Activated T-cell treated with anti-CD3 and anti-CD28 coated beads, Interleukin-2, amount 50 U/mL, for 72 hours (primary cell): ENCODE measurements at regions not wholly inside any gene's neighbourhood (a gene's known extent, or its start where the extent isn't known, plus 50 kb on each side); places are given as distances from the start of the nearest gene placed in this dataset.
"Not testable (repeated sequence)": the region's sequence is repeated elsewhere in the genome, so short reads cannot be mapped to it uniquely, and the experiment has no call there.

Experiments
- ATAC-seq, 2 donors: fragments of 150-1000 bp; cut with Tn5 transposase; replicated peaks in 1 of 2; 2 replicates each; pipeline ENCODE4 v1.10.0; 2021; ENCODE audit warnings: moderate library complexity in 2 of 2, mild to moderate bottlenecking in 1 of 2
- DNase-seq, 2 donors: peaks; one replicate each; pipeline ENCODE4 v3.0.0; 2021 to 2022; ENCODE audit warnings: mixed read lengths in 1 of 2
- H3K27ac Mint-ChIP-seq: one replicate; pipeline ENCODE4 v1.8.0; 2022; ENCODE audit warnings: mild to moderate bottlenecking, moderate library complexity, mixed read lengths
- H3K27me3 Mint-ChIP-seq: one replicate; pipeline ENCODE4 v1.8.0; 2022; ENCODE audit warnings: low read depth, mixed read lengths
- H3K36me3 Mint-ChIP-seq, 2 donors: one replicate each; pipeline ENCODE4 v1.8.0; 2022; ENCODE audit warnings: mixed read lengths in 2 of 2, mild to moderate bottlenecking in 1 of 2; ENCODE audit not compliant: insufficient read depth in 2 of 2
- H3K4me1 Mint-ChIP-seq: one replicate; pipeline ENCODE4 v1.8.0; 2022; ENCODE audit warnings: low read depth, mixed read lengths
- H3K4me3 Mint-ChIP-seq, 2 donors: one replicate each; pipeline ENCODE4 v1.8.0; 2022; ENCODE audit warnings: mild to moderate bottlenecking in 2 of 2, mixed read lengths in 2 of 2, moderate library complexity in 2 of 2
- H3K9me3 Mint-ChIP-seq, 2 donors: one replicate each; pipeline ENCODE4 v1.8.0; 2022; ENCODE audit warnings: mixed read lengths in 2 of 2

DNA sequence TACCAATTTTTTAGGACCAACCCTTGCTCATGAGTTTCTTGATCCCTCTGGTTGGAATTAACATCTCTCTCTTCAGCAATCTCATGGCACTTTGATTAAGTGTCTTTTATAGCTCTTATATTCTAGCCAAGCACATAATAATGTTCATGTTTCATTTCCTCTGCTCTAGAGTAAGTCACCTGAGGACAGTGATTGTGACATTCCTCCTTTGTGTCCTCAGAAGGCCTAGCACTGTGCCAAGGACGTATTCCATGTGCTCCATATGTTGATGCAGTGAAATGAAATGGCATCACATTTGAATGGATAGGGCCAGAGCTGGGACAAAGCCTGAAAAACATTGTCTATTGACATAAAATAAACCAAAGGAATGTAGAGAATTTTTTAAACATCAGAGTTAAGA lies 322.8 kb upstream of the PRICKLE1 start:
- Mint-ChIP-seq H3K4me3 (no peak overlapping the region), H3K4me1 (no peaks in the 10 kb centered on the region), H3K27ac (no peak overlapping the region), H3K27me3 (no peaks in the 10 kb centered on the region), H3K36me3 (no peaks in the 10 kb centered on the region), H3K9me3 (peaks cover 2 to 7% of the 10 kb centered on the region in 2 donors)
- ATAC-seq (no peak), DNase-seq (no peak)

DNA sequence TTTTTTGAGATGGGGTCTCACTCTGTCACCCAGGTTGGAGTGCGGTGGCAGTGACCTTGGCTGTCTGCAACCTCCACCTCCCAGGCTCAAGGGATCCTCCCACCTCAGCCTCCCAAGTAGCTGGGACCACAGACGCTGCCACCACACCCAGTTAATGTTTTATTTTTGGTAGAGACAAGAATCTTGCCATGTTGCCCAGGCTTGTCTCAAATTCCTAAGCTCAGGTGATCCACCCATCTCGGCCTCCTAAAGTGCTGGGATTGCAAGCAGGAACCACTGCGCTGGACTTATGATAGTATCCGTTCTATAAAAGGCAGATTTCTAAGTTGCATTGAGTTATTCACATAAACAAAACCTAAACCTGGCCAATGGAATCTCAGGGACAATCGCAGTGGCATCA lies 321.1 kb upstream of the PRICKLE1 start:
- ATAC-seq, result no peak
- DNase-seq, result no peak
- Mint-ChIP-seq H3K27me3 (no peaks in the 10 kb centered on the region), H3K27ac (no peak overlapping the region), H3K4me1 (no peaks in the 10 kb centered on the region), H3K9me3 (peaks cover 5 to 7% of the 10 kb centered on the region in 2 donors), H3K4me3 (no peak overlapping the region), H3K36me3 (peaks cover 0 to 1% of the 10 kb centered on the region in 2 donors)

DNA sequence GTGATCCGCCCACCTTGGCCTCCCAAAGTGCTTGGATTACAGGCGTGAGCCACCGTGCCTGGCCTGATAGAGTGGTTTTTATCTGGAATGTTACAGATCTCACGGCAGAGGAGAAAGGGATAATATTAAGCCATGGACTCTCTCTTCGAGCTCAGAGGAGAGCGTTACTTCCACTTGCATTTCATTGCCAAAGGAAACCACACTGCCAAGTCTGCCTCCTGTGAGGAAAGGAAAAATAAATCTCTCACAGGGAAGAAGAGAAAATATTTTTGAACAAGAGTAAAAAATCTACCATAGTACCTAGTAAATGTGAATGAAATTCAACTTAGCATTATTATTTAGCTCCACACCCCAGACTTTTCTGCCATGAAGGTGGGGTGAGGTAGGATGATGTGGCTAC lies 319.2 kb upstream of the PRICKLE1 start:
- Mint-ChIP-seq H3K4me3 (no peak overlapping the region), H3K9me3 (peaks cover 3 to 4% of the 10 kb centered on the region in 2 donors), H3K27ac (no peak overlapping the region), H3K27me3 (no peaks in the 10 kb centered on the region), H3K4me1 (no peaks in the 10 kb centered on the region), H3K36me3 (peaks cover 0 to 1% of the 10 kb centered on the region in 2 donors)
- DNase-seq (no peak), ATAC-seq (no peak)

DNA sequence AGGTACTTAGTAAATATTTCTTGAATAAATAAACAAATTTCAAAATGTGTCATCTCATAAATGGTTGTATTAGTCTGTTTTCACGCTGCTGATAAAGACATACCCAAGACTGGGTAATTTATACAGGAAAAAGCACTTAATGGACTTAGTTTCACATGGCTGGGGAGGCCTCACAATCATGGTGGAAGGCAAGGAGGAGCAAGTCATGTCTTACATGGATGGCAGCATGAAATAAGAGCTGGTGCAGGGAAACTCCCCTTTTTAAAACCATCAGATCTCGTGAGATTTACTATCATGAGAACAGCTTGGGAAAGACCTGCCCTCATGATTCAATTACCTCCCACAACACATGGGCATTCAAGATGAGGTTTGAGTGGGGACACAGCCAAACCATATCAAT lies 317.3 kb upstream of the PRICKLE1 start:
- not testable (repeated sequence) for H3K4me3 Mint-ChIP-seq, H3K36me3 Mint-ChIP-seq, DNase-seq, H3K27ac Mint-ChIP-seq, H3K4me1 Mint-ChIP-seq, H3K9me3 Mint-ChIP-seq, H3K27me3 Mint-ChIP-seq, ATAC-seq

DNA sequence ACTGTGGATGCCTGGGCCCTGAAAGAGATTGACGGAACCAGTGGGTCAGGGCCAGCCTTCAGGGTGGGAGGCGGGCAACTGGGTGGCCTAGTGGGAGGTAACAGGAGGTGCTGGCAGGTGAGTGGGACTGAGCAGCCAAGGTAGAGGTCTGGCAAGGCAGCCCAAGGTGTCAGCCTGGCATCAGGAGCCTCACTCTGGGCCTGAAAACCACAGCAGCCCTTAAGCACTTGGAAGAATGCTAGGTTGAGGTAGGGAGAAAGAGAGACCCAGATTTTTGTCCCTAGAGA lies 315.8 kb upstream of the PRICKLE1 start:
- Mint-ChIP-seq H3K4me1 (no peaks in the 10 kb centered on the region), H3K27ac (no peak overlapping the region), H3K9me3 (peaks cover 2 to 4% of the 10 kb centered on the region in 2 donors), H3K4me3 (no peak overlapping the region), H3K27me3 (no peaks in the 10 kb centered on the region), H3K36me3 (peaks cover 0 to 1% of the 10 kb centered on the region in 2 donors)
- ATAC-seq (no peak), DNase-seq (no peak)

DNA sequence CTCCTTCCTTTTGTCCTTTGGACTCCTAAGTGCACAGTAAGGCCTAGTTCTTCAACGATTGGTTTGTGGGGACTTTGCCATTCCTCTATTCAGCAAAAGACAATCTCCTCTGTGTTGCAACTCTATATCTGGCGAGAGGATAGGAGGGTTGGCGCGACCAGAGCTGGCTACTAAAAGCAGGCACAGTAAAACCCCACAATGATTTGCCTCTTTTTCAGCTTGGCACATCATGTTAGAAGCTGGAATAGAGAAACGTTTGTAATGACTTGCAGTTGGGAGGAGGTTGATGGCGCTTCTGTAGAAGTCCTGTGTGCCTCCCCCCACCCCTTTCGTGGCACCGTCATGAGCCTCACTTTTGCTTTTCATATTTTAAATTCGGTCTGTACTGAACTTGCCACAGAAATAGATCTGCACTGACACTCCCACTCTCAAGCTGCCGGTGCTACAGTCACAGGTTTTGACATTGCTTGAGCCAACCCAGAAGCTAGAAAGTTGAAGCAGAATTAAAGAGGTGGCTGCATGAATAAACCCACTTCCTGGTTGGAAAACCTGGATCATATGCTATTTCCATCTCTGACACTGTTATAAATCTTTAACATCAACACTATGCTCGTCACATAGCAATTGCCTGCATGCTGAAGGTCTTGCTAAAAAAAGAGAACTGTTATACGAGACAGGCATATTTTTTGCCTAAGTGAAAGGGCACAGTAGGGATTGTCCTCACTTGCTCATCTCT lies 315.3 kb upstream of the PRICKLE1 start:
- DNase-seq (no peak), ATAC-seq (no peak)
- no peaks in the 10 kb centered on the region for H3K4me1 Mint-ChIP-seq
- H3K9me3 Mint-ChIP-seq, result peaks cover 4% of the 10 kb centered on the region in 2 donors
- no peak overlapping the region for H3K27ac Mint-ChIP-seq
- H3K4me3 Mint-ChIP-seq, result no peak overlapping the region
- H3K36me3 Mint-ChIP-seq, result peaks cover 0 to 1% of the 10 kb centered on the region in 2 donors
- no peaks in the 10 kb centered on the region for H3K27me3 Mint-ChIP-seq

DNA sequence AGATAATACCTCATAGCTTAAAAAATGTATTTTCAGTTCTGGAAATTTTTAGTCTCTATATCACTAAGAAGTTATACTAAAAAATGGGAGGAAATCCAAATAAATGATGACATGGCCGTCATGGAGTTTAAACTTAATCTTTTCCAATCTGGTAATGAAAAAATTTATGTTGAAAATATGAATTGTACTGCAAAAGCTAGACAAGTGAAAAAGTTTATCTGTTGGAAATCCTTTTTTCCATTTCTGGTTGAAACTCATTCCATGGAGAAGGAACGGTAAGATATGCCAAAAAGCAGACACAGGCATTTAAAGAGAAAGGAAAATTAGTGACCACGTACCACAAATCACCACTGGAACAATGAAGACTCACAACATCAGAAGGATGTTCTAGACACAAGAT lies 314.2 kb upstream of the PRICKLE1 start:
- no peak for ATAC-seq
- Mint-ChIP-seq H3K4me3 (no peak overlapping the region), H3K9me3 (peaks cover 5 to 6% of the 10 kb centered on the region in 2 donors), H3K4me1 (no peaks in the 10 kb centered on the region), H3K27me3 (no peaks in the 10 kb centered on the region), H3K36me3 (peaks cover 0 to 1% of the 10 kb centered on the region in 2 donors), H3K27ac (no peak overlapping the region)
- no peak for DNase-seq

DNA sequence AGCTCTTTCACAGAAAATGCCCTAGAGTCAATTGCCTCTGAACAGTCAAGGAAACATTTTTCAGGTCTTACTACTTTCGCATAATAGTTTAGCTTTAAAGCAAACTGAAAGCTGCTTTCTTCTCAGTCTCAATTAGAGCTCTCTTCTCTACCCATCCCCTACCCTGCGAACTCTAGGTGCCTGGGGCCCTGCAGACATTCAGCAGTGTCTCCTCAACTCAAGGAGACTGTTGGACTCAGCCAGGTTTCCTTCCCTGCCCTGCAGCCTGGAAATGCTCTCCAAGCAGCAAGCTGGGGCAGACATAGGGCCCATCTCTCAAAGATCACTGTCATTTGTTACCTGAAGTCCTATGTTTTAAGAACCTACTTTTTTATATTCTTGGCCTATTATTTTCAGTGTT lies 312.5 kb upstream of the PRICKLE1 start:
- no peak overlapping the region for H3K27ac Mint-ChIP-seq
- no peaks in the 10 kb centered on the region for H3K4me1 Mint-ChIP-seq
- no peak overlapping the region for H3K4me3 Mint-ChIP-seq
- DNase-seq, result no peak
- H3K9me3 Mint-ChIP-seq, result peaks cover 6 to 8% of the 10 kb centered on the region in 2 donors
- no peaks in the 10 kb centered on the region for H3K27me3 Mint-ChIP-seq
- ATAC-seq, result no peak
- H3K36me3 Mint-ChIP-seq, result peaks cover 0 to 1% of the 10 kb centered on the region in 2 donors

DNA sequence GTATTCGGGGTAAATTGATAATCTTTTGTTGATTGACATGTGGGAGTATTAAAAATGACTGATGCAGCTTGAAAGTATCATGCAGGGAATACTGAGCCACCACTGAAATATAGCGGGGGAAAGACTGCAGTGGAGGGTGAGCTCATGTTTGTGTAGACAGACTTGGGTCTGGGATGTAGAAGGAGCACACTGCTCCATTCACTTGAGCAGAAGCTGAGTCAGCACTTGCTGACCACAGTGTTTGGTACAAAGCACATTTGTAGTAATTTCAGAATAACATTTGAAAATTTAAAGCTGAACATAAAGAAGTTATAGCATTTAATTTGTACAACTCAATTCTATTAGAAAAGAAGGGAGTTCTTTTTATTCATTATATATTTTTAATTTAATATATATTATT lies 304.3 kb upstream of the PRICKLE1 start:
- Mint-ChIP-seq H3K27ac (no peak overlapping the region), H3K9me3 (peaks cover 2 to 3% of the 10 kb centered on the region in 2 donors), H3K36me3 (no peaks in the 10 kb centered on the region), H3K4me1 (no peaks in the 10 kb centered on the region), H3K27me3 (no peaks in the 10 kb centered on the region), H3K4me3 (no peak overlapping the region)
- DNase-seq (no peak), ATAC-seq (no peak)

DNA sequence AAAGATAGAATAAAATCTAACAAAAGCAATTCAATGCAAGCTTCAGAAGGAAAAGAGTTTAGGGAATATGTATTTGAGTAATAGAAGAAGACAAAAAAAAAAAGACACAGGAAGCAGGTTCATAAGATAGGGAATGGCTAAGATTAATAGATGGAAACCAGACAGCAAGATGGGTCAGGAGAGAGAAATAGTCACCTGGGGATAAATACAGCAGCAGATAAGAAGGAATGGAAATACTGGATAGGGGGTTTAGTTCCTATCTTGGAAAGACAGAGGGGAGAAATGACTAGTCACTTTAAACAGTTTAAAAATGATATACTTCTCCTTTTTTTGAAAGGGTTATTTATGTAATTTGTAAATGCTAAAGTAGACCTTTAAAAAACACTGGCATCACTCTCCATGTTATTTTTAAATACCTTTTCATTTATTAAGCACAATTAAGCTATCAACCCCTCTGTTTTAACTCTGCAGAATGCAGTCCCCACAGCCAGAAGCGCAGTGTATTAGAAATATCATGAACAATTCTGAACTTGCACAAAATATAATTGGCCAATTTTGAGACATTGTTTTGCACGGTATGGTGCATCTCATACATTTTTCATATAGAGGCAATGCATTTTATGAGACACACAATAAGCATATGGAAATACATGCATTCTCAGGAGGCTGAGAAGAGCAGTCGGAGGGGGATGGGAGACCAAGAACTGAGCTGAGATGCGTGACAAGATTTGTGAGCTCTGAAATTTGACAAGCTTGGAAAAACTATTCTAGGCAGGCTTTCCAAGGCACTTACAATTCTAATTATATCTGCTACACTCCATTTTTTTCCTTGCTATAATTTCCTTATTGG lies 303.4 kb upstream of the PRICKLE1 start:
- H3K9me3 Mint-ChIP-seq, result peaks cover 0 to 1% of the 10 kb centered on the region in 2 donors
- ATAC-seq (no peak), DNase-seq (no peak)
- H3K4me1 Mint-ChIP-seq, result no peaks in the 10 kb centered on the region
- H3K27ac Mint-ChIP-seq, result no peak overlapping the region
- no peak overlapping the region for H3K4me3 Mint-ChIP-seq
- H3K36me3 Mint-ChIP-seq, result peaks cover 0 to 2% of the 10 kb centered on the region in 2 donors
- no peaks in the 10 kb centered on the region for H3K27me3 Mint-ChIP-seq

DNA sequence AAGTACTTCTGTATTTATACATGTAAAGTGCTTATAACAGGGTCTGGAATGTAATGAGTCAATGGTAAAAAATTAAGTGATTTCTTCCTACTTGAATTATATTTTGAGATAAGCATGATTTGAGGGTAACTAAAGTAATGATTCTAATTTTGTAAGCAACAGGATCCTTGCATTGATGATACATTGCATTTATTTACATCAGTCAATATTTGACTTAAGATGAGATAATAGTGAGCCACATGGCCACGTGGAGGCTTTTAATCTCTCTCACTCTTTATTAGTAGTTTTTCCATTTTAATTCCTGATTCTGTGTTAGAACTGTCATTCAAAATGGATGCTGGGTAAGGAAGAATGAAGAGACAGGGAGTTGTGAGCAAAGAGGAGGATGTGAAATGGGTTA lies 298.1 kb upstream of the PRICKLE1 start:
- no peaks in the 10 kb centered on the region for H3K27me3 Mint-ChIP-seq
- H3K4me3 Mint-ChIP-seq, result no peak overlapping the region
- peaks cover 2 to 3% of the 10 kb centered on the region in 2 donors for H3K9me3 Mint-ChIP-seq
- no peak overlapping the region for H3K27ac Mint-ChIP-seq
- no peak for DNase-seq
- ATAC-seq, result no peak
- H3K36me3 Mint-ChIP-seq, result peaks cover 0 to 2% of the 10 kb centered on the region in 2 donors
- H3K4me1 Mint-ChIP-seq, result no peaks in the 10 kb centered on the region

DNA sequence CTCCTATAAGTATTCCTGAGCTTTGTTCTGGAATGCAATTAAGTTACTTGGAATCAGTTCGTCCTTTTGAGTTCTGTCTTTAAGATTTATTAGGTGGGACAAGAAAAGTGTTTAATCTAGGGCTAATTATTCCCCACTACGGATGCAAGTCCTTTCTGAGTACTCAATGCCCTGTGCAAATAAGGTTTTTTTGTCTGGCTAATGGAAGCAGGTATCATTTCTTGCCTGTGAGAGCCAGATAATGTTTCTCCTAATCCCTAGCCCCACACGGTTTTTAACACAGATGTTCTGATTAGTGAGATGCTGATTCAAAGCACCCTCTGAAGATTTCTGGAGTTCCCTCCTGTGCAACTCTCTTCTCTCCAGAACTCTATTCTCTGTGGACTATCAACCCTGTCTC lies 296.6 kb upstream of the PRICKLE1 start:
- ATAC-seq, result no peak
- DNase-seq, result no peak
- no peak overlapping the region for H3K4me3 Mint-ChIP-seq
- H3K9me3 Mint-ChIP-seq, result peaks cover 4% of the 10 kb centered on the region in 2 donors
- peaks cover 1 to 2% of the 10 kb centered on the region in 2 donors for H3K36me3 Mint-ChIP-seq
- H3K4me1 Mint-ChIP-seq, result no peaks in the 10 kb centered on the region
- no peaks in the 10 kb centered on the region for H3K27me3 Mint-ChIP-seq
- no peak overlapping the region for H3K27ac Mint-ChIP-seq

DNA sequence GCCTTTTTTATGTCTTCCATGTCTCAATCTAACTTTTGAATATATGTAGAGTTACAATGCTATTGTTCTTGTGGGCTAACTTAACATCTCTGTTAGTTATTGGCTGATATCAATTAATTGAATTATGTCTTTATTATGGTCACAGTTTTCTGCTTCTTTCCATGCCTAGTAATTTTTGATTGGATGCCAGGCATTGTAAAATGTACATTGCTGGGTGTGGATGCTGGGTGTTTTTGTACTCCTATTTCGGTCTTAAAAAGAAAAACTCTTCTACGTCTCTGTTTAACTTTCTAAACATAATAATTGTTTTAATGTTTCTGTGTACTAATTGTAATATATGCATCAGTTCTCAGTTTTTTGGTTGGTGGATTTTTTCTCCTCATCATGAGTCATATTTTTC lies 296.1 kb upstream of the PRICKLE1 start:
- peaks cover 6 to 7% of the 10 kb centered on the region in 2 donors for H3K9me3 Mint-ChIP-seq
- H3K27me3 Mint-ChIP-seq, result no peaks in the 10 kb centered on the region
- H3K4me3 Mint-ChIP-seq, result no peak overlapping the region
- peaks cover 1 to 2% of the 10 kb centered on the region in 2 donors for H3K36me3 Mint-ChIP-seq
- ATAC-seq (no peak), DNase-seq (no peak)
- H3K27ac Mint-ChIP-seq, result no peak overlapping the region
- H3K4me1 Mint-ChIP-seq, result no peaks in the 10 kb centered on the region
